ENCODE measurements at regions not wholly inside any gene's neighbourhood (a gene's known extent, or its start where the extent isn't known, plus 50 kb on each side); places are given as distances from the start of the nearest gene placed in this dataset.

GRCh38 chr11:131178020-131178419 lies 192.4 kb upstream of the NTM start:
- TF ChIP-seq CTCF (IDR thresholded peaks at IDR 0.05), result no peak
- TF ChIP-seq POLR2AphosphoS5 (IDR thresholded peaks at IDR 0.05), result no peak
- no peak for TF ChIP-seq POLR2A (IDR thresholded peaks at IDR 0.05)

Data from prostate gland (tissue), 2 donors.